8988T (cell line): ENCODE measurements at regions not wholly inside any gene's neighbourhood (a gene's known extent, or its start where the extent isn't known, plus 50 kb on each side); places are given as distances from the start of the nearest gene placed in this dataset.
"Not testable (repeated sequence)": the region's sequence is repeated elsewhere in the genome, so short reads cannot be mapped to it uniquely, and the experiment has no call there.

ENCODE experiments used
- DNase-seq: peaks from one replicate; pipeline ENCODE4 v3.0.0; 2011

- not testable (repeated sequence) for DNase-seq
These were observed 406.1 kb upstream of the NDST4 start for GRCh38 chr4:115519476-115519875.

GRCh38 chr4:115515772-115516171 lies 402.4 kb upstream of the NDST4 start:
- DNase-seq, result no peak

GRCh38 chr4:115515366-115515765 lies 401.9 kb upstream of the NDST4 start:
- DNase-seq, result no peak

- no peak for DNase-seq
These were observed 401.3 kb upstream of the NDST4 start for GRCh38 chr4:115514675-115515074.

- DNase-seq, result no peak
These were observed 391.9 kb upstream of the NDST4 start for GRCh38 chr4:115505326-115505725.

- DNase-seq, result no peak
These were observed 388.2 kb upstream of the NDST4 start for GRCh38 chr4:115501656-115502055.

GRCh38 chr4:115493770-115494169 lies 380.4 kb upstream of the NDST4 start:
- DNase-seq, result not testable (repeated sequence)

GRCh38 chr4:115491686-115492085 lies 378.3 kb upstream of the NDST4 start:
- no peak for DNase-seq

GRCh38 chr4:115489279-115489678 lies 375.9 kb upstream of the NDST4 start:
- no peak for DNase-seq

GRCh38 chr4:115485402-115485801 lies 372.0 kb upstream of the NDST4 start:
- no peak for DNase-seq

- DNase-seq, result no peak
These were observed 371.1 kb upstream of the NDST4 start for GRCh38 chr4:115484479-115484878.

- no peak for DNase-seq
These were observed 357.3 kb upstream of the NDST4 start for GRCh38 chr4:115470763-115471162.

- DNase-seq, result not testable (repeated sequence)
These were observed 345.9 kb upstream of the NDST4 start for GRCh38 chr4:115459301-115459700.

GRCh38 chr4:115456231-115456630 lies 342.8 kb upstream of the NDST4 start:
- no peak for DNase-seq

GRCh38 chr4:115454228-115454627 lies 340.8 kb upstream of the NDST4 start:
- DNase-seq, result no peak

GRCh38 chr4:115453416-115453815 lies 340.0 kb upstream of the NDST4 start:
- DNase-seq, result no peak

- not testable (repeated sequence) for DNase-seq
These were observed 338.8 kb upstream of the NDST4 start for GRCh38 chr4:115452229-115452628.

- no peak for DNase-seq
These were observed 324.3 kb upstream of the NDST4 start for GRCh38 chr4:115437739-115438138.

GRCh38 chr4:115433491-115433890 lies 320.1 kb upstream of the NDST4 start:
- DNase-seq, result no peak

GRCh38 chr4:115430024-115430423 lies 316.6 kb upstream of the NDST4 start:
- no peak for DNase-seq

GRCh38 chr4:115428455-115428854 lies 315.0 kb upstream of the NDST4 start:
- DNase-seq, result no peak

- DNase-seq, result no peak
These were observed 311.4 kb upstream of the NDST4 start for GRCh38 chr4:115424852-115425251.

- no peak for DNase-seq
These were observed 305.4 kb upstream of the NDST4 start for GRCh38 chr4:115418635-115419396.

- no peak for DNase-seq
These were observed 282.6 kb upstream of the NDST4 start for GRCh38 chr4:115396034-115396433.

GRCh38 chr4:115376866-115377265 lies 263.4 kb upstream of the NDST4 start:
- DNase-seq, result no peak
